B cell (primary cell): ENCODE measurements at regions not wholly inside any gene's neighbourhood (a gene's known extent, or its start where the extent isn't known, plus 50 kb on each side); places are given as distances from the start of the nearest gene placed in this dataset.

ENCODE experiments used
- ATAC-seq: fragments of 200-7000 bp; cut with Tn5 transposase; one replicate; pipeline ENCODE4 v1.10.0; 2021; ENCODE audit warnings: low read depth, mild to moderate bottlenecking, moderate number of reproducible peaks, moderate library complexity
- CTCF ChIA-PET: fragments of 350-600 bp; sonication (Branson Sonifier 250); formaldehyde crosslinking; loops from one replicate; lab custom pipeline; 2021; ENCODE audit warnings: antibody characterized with exemption, inconsistent platforms; lab: Charles Lee
- POLR2A ChIA-PET: fragments of 350-600 bp; sonication (Branson Sonifier 250); formaldehyde crosslinking; loops from one replicate; lab custom pipeline; 2021; ENCODE audit warnings: antibody characterized with exemption; lab: Charles Lee
- DNase-seq: peaks from one replicate; pipeline ENCODE4 v3.0.0; 2013
- H2AFZ ChIP-seq: 2 replicates; pipeline ENCODE4 v1.6.1; 2012; ENCODE audit warnings: mild to moderate bottlenecking, low read depth, low read length; ENCODE audit not compliant: insufficient read depth, poor library complexity, severe bottlenecking
- H3K27ac ChIP-seq, 2 donors: 1 replicate in 1 of 2; 2 replicates in 1 of 2; pipeline ENCODE4 v1.5.1; 2012 to 2013; ENCODE audit warnings: low read length in 2 of 2, mild to moderate bottlenecking in 2 of 2, moderate library complexity in 1 of 2
- H3K27me3 ChIP-seq, 4 experiments: fragments of 200-600 bp in 1 of 4; sonication (generic) in 1 of 4; replicated peaks in 1 of 4; 1 replicate in 2 of 4; 2 replicates in 2 of 4; pipeline versions ENCODE4 v1.6.1 to v1.7.0; 2013 to 2016; ENCODE audit warnings: low read length in 3 of 4, mild to moderate bottlenecking in 2 of 4, mixed read lengths in 1 of 4, moderate library complexity in 1 of 4; ENCODE audit not compliant: insufficient read depth in 4 of 4, control insufficient read depth in 3 of 4; ENCODE audit errors: control extremely low read depth in 1 of 4
- H3K36me3 ChIP-seq, 2 experiments: replicated peaks in 1 of 2; 1 replicate in 1 of 2; 2 replicates in 1 of 2; pipeline versions ENCODE4 v1.6.1 to v1.7.1; 2013; ENCODE audit warnings: low read length in 1 of 2; ENCODE audit not compliant: insufficient read depth in 2 of 2, control insufficient read depth in 1 of 2; ENCODE audit errors: control extremely low read depth in 1 of 2, extremely low read depth in 1 of 2
- H3K4me1 ChIP-seq, 2 donors: fragments of 200-600 bp in 1 of 2; sonication (generic) in 1 of 2; 1 replicate in 1 of 2; 2 replicates in 1 of 2; pipeline versions ENCODE4 v1.5.1 to v1.6.1; 2013 to 2017; ENCODE audit warnings: low read length in 2 of 2; ENCODE audit not compliant: control insufficient read depth in 2 of 2, insufficient read depth in 2 of 2
- H3K4me2 ChIP-seq: replicated peaks from 2 replicates; pipeline ENCODE3; 2012; ENCODE audit warnings: mild to moderate bottlenecking, low read depth, low read length; ENCODE audit not compliant: poor library complexity, severe bottlenecking
- H3K4me3 ChIP-seq, 5 experiments: fragments of 200-600 bp in 1 of 5; sonication (generic) in 1 of 5; 1 replicate in 3 of 5; 2 replicates in 2 of 5; pipeline versions ENCODE4 v1.5.1 to v1.7.0; 2011 to 2016; ENCODE audit warnings: low read length in 4 of 5, mild to moderate bottlenecking in 4 of 5, low read depth in 2 of 5, control low read depth in 1 of 5, moderate library complexity in 1 of 5; ENCODE audit not compliant: insufficient read depth in 1 of 5; ENCODE audit errors: control extremely low read depth in 1 of 5, extremely low read depth in 1 of 5
- H3K79me2 ChIP-seq: fragments of 200-600 bp; sonication (generic); one replicate; pipeline ENCODE4 v1.6.0; 2016; ENCODE audit warnings: low read length; ENCODE audit not compliant: control insufficient read depth, insufficient read depth
- H3K9ac ChIP-seq: fragments of 200-600 bp; sonication (generic); 2 replicates; pipeline ENCODE4 v1.6.1; 2017; ENCODE audit warnings: mild to moderate bottlenecking, low read length, moderate library complexity
- H3K9me3 ChIP-seq, 3 donors: one replicate each; pipeline versions ENCODE4 v1.6.1 to v1.7.1; 2013; ENCODE audit warnings: low read length in 2 of 3; ENCODE audit not compliant: control insufficient read depth in 2 of 3, insufficient read depth in 1 of 3; ENCODE audit errors: control extremely low read depth in 1 of 3
- H4K20me1 ChIP-seq: 2 replicates; pipeline ENCODE4 v1.6.0; 2012; ENCODE audit warnings: mild to moderate bottlenecking, low read length; ENCODE audit not compliant: insufficient read depth, control insufficient read depth, poor library complexity, severe bottlenecking
- H3K27ac Mint-ChIP-seq: one replicate; pipeline ENCODE4 v1.8.0; 2021; ENCODE audit warnings: mixed read lengths
- H3K27me3 Mint-ChIP-seq: one replicate; pipeline ENCODE4 v1.8.0; 2021; ENCODE audit warnings: mixed read lengths
- H3K4me1 Mint-ChIP-seq: one replicate; pipeline ENCODE4 v1.8.0; 2021; ENCODE audit warnings: mixed read lengths
- H3K4me3 Mint-ChIP-seq: one replicate; pipeline ENCODE4 v1.8.0; 2021; ENCODE audit warnings: mixed read lengths
- H3K9me3 Mint-ChIP-seq: one replicate; pipeline ENCODE4 v1.8.0; 2022; ENCODE audit warnings: mixed read lengths; ENCODE audit not compliant: insufficient read depth
- CTCF ChIP-seq: fragments of 200-600 bp; IDR thresholded peaks from one replicate; pipeline ENCODE4 v1.8.0; 2022; ENCODE audit warnings: antibody characterized with exemption, mild to moderate bottlenecking
- EZH2 ChIP-seq: IDR thresholded peaks from 2 replicates; pipeline ENCODE4 v1.6.1; 2012; ENCODE audit warnings: borderline replicate concordance, low read depth, mild to moderate bottlenecking, moderate library complexity, low read length; ENCODE audit not compliant: insufficient read depth, poor library complexity, severe bottlenecking
- WGBS: methylation state at CpG from one replicate; pipeline ENCODE4 v1.1.5; 2013; ENCODE audit warnings: missing lambda C conversion rate; ENCODE audit not compliant: insufficient coverage; 5-methylcytosine and 5-hydroxymethylcytosine counted together
- intact Hi-C: fragments of 100-400 bp; cut with micrococcal nuclease; formaldehyde crosslinking; loops from one replicate; pipeline ENCODE4 v1.10.0; 2022

GRCh38 chr3:10646531-10647335, 141.3 kb upstream of the ATP2B2 start:
- Histone ChIP-seq H3K4me3 (no peak overlapping the region), H2AFZ (no peak overlapping the region), H3K4me1 (no peaks in the 10 kb centered on the region), H3K9ac (no peak overlapping the region), H3K27me3 (peaks cover 0 to 2% (median 0%) of the 10 kb centered on the region in 4 experiments), H3K9me3 (peaks cover 0 to 5% (median 0%) of the 10 kb centered on the region in 3 donors), H3K4me2 (no peak overlapping the region), H3K27ac (no peak overlapping the region), H3K36me3 (no peaks in the 10 kb centered on the region), H4K20me1 (no peaks in the 10 kb centered on the region), H3K79me2 (no peaks in the 10 kb centered on the region)
- Mint-ChIP-seq H3K27me3 (peaks cover 37% of the 10 kb centered on the region), H3K9me3 (no peaks in the 10 kb centered on the region), H3K4me1 (no peaks in the 10 kb centered on the region), H3K27ac (no peak overlapping the region), H3K4me3 (no peak overlapping the region)
- ChIA-PET POLR2A (no interaction called here), CTCF (no interaction called here)
- intact Hi-C loops = no loop called here
- WGBS = 69% methylated on average over 5 of the region's 9 CpGs
- ATAC-seq (no peak), DNase-seq (no peak)
- TF ChIP-seq CTCF = no peak
- TF ChIP-seq EZH2 = no peak

- Mint-ChIP-seq H3K9me3 (no peaks in the 10 kb centered on the region), H3K4me1 (no peaks in the 10 kb centered on the region), H3K4me3 (no peak overlapping the region), H3K27me3 (peaks cover 30% of the 10 kb centered on the region), H3K27ac (no peak overlapping the region)
- Histone ChIP-seq H3K9me3 (peaks cover 0 to 5% (median 0%) of the 10 kb centered on the region in 3 donors), H4K20me1 (no peaks in the 10 kb centered on the region), H3K79me2 (no peaks in the 10 kb centered on the region), H3K27ac (no peak overlapping the region), H3K36me3 (no peaks in the 10 kb centered on the region), H3K4me1 (no peaks in the 10 kb centered on the region), H3K27me3 (peaks cover 0 to 2% (median 0%) of the 10 kb centered on the region in 4 experiments), H3K4me2 (no peak overlapping the region), H3K9ac (no peak overlapping the region), H2AFZ (no peak overlapping the region), H3K4me3 (no peak overlapping the region)
- TF ChIP-seq CTCF = no peak
- no peak for TF ChIP-seq EZH2
- ATAC-seq = no peak
- intact Hi-C loops = no loop called here
- no peak for DNase-seq
- WGBS = 97% methylated on average over 5 of the region's 5 CpGs
- POLR2A ChIA-PET = no interaction called here
- CTCF ChIA-PET = no interaction called here
Measured at GRCh38 chr3:10647376-10647775, 142.0 kb upstream of the ATP2B2 start.
